ENCODE measurements at regions not wholly inside any gene's neighbourhood (a gene's known extent, or its start where the extent isn't known, plus 50 kb on each side); places are given as distances from the start of the nearest gene placed in this dataset.

DNA sequence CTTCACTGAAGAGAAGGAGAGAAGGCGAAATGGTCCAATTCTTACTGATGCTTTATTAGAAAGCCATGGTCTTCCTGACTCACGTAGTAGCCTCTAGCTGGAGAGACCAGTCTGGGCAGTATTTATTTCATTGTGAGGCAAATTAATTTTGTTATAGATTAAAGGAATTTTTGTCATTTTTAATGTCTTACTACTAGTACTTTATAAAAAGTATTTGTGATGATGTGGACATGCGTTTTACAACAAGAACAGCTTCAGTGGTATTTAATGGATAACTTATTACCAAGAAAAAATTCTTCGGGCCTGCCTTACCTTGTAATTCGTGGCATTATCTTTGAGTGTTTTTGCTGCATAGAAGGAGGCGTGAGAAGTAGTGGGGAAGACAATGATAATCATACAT is 339.4 kb upstream of the SHH start:
- no peak for FAIRE-seq
- no peak for DNase-seq (ENCODE audit: insufficient read length)
- TF ChIP-seq POLR2AphosphoS5 (IDR thresholded peaks at IDR 0.05; ENCODE audit: low read depth, low read length): no peak
- no peak for TF ChIP-seq POLR2A (IDR thresholded peaks at IDR 0.05; ENCODE audit: low read depth, low read length)
- no peak for TF ChIP-seq TAF1 (IDR thresholded peaks at IDR 0.05; ENCODE audit: borderline replicate concordance, low read depth, low read length)

DNA sequence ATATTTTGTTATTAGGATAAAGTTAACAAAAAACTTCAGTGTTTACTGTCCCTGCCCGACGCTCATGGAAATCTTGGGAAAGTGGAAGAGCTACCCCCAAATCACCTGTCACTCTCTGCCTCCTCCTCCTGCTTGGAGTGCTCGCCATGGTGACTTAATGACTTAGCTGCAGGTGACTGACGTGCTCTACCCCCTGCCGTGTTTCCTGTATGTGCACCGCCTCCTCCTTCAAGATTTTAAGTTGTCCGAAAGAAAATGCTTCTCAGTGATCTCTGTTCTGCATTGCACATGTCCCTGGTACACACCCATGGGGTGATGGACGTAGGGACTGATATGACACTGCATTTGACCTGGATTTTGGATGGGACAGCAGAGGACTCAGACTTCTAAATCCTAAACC is 338.8 kb upstream of the SHH start:
- TF ChIP-seq POLR2A (IDR thresholded peaks at IDR 0.05; ENCODE audit: low read depth, low read length) (no peak), TAF1 (IDR thresholded peaks at IDR 0.05; ENCODE audit: borderline replicate concordance, low read depth, low read length) (no peak), POLR2AphosphoS5 (IDR thresholded peaks at IDR 0.05; ENCODE audit: low read depth, low read length) (no peak)
- DNase-seq (ENCODE audit: insufficient read length) (no peak), FAIRE-seq (no peak)

DNA sequence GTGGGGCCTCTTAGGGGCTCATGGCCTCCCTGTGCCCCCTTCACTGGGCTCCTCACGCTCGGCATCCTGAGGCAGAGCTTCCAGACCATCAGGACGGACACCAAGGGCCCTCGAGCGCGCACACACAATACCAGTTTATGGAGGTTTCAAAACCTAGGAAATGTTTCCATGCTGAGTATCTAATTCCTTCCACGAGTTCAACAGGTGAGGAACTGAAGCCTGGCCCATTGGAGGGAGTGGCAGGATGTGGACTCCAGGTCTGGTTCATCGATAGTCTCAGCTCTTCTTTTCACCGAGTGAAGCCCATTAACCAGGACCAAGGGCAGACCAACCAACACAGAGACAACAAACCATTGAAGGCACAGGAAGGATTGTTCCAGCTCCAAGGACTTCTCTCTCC is 336.7 kb upstream of the SHH start:
- FAIRE-seq: no peak
- no peak for DNase-seq (ENCODE audit: insufficient read length)
- no peak for TF ChIP-seq TAF1 (IDR thresholded peaks at IDR 0.05; ENCODE audit: borderline replicate concordance, low read depth, low read length)
- no peak for TF ChIP-seq POLR2A (IDR thresholded peaks at IDR 0.05; ENCODE audit: low read depth, low read length)
- TF ChIP-seq POLR2AphosphoS5 (IDR thresholded peaks at IDR 0.05; ENCODE audit: low read depth, low read length): no peak

DNA sequence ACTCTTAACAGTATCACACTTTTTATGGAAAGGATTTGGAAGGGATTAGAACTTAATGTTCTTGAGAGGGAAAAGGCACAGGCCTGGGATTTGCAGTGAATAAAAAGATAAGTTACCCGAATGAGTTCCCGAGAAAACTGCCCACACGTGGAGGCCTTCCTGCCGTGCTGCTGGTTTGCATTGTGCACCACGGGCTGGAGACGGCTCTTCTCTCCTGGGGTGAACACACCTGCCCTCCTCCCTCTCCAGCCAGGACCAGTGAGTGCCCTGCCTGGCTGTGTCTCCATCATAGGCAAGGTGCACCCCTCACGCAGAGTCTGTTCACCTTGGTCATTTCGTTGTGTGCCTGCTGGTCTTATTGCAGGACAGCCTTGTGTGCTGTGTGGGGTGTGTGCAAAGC is 336.3 kb upstream of the SHH start:
- TF ChIP-seq POLR2A (IDR thresholded peaks at IDR 0.05; ENCODE audit: low read depth, low read length) (no peak), TAF1 (IDR thresholded peaks at IDR 0.05; ENCODE audit: borderline replicate concordance, low read depth, low read length) (no peak), POLR2AphosphoS5 (IDR thresholded peaks at IDR 0.05; ENCODE audit: low read depth, low read length) (no peak)
- FAIRE-seq (no peak), DNase-seq (ENCODE audit: insufficient read length) (no peak)

DNA sequence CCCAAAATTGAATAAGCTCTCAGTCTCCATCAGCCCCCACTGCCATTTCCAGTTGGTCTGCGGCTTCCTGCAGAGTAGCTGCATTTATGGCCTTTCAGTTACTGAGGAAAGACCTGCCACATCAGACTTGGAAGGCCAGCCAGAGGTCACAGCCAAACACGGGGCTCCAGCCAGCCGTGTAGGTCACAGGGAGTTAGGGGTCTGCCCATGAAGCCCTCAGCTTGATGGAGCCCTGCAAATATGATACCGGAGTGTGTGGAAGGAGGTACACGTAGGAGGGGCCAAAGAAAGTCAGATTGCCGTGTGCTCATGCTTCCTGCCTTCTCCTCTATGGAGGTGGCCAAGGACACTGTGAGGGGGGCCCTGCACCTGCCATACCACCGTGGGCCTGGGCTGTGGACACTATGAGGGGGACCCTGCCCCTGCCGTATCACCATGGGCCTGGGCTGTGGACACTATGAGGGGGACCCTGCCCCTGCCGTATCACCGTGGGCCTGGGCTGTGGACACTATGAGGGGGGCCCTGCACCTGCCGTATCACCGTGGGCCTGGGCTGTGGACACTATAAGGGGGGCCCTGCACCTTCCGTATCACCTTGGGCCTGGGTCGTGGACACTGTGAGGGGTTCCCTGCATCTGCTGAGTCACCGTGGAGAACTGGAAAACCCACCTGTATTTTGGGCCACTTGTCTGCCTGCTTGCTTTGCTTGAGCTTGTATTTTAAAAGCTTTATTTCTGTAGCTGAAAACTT is 335.7 kb upstream of the SHH start:
- TF ChIP-seq TAF1 (IDR thresholded peaks at IDR 0.05; ENCODE audit: borderline replicate concordance, low read depth, low read length): no peak
- DNase-seq (ENCODE audit: insufficient read length): no peak
- no peak for FAIRE-seq

DNA sequence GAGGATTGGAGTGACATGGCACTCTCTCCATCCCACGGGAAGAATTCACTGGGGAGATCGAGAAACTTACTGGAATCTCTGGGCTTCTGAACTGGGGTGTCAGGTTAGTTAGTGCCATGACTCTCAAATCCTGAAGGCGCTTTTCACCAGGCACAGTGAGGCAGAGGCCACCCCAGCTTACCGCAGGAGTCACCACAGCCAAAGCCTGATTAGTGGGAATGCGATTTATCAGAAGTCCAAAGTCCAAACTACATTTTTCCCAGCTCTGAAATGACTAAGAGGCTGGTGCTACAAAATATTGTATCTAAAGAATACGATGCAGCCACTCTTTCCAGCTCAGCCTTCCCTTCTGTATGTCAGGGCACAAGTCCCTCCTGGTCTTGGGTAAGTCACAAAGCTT is 334.8 kb upstream of the SHH start:
- TF ChIP-seq POLR2AphosphoS5 (IDR thresholded peaks at IDR 0.05; ENCODE audit: low read depth, low read length) (no peak), POLR2A (IDR thresholded peaks at IDR 0.05; ENCODE audit: low read depth, low read length) (no peak), TAF1 (IDR thresholded peaks at IDR 0.05; ENCODE audit: borderline replicate concordance, low read depth, low read length) (no peak)
- FAIRE-seq: no peak
- DNase-seq (ENCODE audit: insufficient read length): no peak

DNA sequence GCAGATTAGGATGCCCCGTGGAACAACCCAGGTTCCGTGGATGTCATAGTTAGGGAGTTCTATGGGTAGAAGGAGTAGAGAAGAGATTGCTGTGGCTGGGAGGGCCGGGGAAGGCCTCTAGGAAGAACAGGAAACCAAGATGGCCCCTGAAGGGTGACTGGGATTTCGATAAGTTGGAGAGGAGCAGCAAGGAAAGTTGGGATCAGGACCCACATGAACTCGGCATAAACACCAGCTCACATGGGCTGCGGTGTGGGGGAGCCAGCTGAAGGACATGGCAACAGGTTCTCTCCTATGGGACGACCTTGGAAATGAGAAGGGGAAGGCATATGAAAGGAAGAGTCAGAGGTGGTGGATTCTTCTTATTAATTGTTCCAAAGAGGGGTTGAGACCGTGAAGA is 333.7 kb upstream of the SHH start:
- FAIRE-seq (no peak), DNase-seq (ENCODE audit: insufficient read length) (no peak)
- TF ChIP-seq POLR2A (IDR thresholded peaks at IDR 0.05; ENCODE audit: low read depth, low read length) (no peak), POLR2AphosphoS5 (IDR thresholded peaks at IDR 0.05; ENCODE audit: low read depth, low read length) (no peak), TAF1 (IDR thresholded peaks at IDR 0.05; ENCODE audit: borderline replicate concordance, low read depth, low read length) (no peak)

DNA sequence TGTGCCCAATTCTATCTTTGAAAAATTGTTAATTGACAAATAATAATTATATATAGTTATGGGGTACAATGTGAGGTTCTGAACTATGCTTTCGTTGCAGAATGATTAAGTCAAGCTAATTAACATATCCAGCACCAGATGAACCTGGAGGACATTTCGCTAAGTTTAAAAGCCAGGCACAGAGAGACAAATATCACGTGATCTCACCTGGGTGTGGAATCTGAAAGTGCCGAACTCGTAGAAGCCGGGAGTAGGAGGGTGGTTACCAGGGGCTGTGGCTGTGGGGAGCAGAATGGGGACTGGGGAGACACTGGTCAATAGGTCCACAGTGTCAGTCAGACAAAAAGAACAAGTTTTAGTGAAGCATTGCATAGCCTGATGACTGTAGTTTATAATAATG is 332.9 kb upstream of the SHH start:
- DNase-seq (ENCODE audit: insufficient read length) (no peak), FAIRE-seq (no peak)
- TF ChIP-seq TAF1 (IDR thresholded peaks at IDR 0.05; ENCODE audit: borderline replicate concordance, low read depth, low read length) (no peak), POLR2AphosphoS5 (IDR thresholded peaks at IDR 0.05; ENCODE audit: low read depth, low read length) (no peak), POLR2A (IDR thresholded peaks at IDR 0.05; ENCODE audit: low read depth, low read length) (no peak)

DNA sequence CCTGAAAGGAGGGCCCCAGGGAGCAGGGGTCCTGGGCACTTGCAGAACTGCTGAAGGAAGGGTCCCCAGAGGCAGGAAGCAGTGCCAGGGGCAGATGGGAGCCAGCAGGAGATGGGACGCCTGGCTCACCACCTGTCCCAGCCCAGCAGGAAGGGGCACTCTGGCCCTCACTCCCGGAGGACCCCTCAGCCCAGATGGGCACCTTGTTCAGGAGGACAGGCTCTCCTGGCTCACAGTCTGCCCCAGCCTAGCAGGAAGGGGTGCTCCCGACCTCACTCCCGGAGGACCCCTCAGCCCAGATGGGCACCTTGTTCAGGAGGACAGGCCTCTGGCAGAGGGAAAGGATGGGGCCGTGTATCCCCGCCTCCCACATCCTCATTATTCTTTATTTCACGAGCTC is 331.4 kb upstream of the SHH start:
- DNase-seq (ENCODE audit: insufficient read length): no peak
- FAIRE-seq: no peak
- TF ChIP-seq POLR2A (IDR thresholded peaks at IDR 0.05; ENCODE audit: low read depth, low read length): no peak
- TF ChIP-seq TAF1 (IDR thresholded peaks at IDR 0.05; ENCODE audit: borderline replicate concordance, low read depth, low read length): no peak
- TF ChIP-seq POLR2AphosphoS5 (IDR thresholded peaks at IDR 0.05; ENCODE audit: low read depth, low read length): no peak

DNA sequence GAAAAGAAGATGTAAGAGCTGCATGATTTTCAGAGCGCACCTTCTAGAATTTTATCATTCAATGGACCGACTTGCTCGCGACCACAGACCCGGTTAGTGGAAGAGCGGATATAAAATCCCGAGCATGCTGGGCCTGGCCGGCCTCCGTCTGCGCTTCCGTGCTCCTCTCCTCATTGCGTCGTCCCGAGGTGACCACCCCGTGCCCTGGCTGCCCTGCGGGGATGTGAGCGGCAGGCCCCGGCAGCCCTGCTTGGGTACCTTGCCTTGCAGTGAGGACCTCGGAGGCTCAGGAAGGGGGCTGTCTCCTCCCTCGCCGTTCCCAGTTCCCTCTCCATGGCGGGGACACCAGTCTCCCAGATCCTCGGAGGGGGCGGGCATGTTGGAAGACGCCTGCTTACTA is 330.9 kb upstream of the SHH start:
- no peak for FAIRE-seq

DNA sequence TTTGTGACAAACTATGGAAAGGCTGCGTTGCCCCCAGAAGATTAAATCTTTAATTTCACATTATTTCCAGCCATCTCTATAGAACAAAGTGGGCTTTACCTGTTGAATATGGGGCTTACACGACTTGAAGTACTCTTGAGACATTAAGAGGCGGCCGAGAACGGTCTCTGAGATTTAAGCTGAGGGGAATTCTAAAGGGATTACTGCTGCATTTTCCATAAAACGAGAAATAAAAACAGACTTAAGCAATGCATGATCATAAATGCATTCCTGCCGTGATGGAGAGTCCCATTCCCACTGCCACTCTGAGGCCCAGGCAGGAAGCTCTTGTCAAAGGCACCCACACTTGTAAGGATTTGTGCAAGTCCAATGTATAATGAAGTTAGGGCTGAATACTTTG is 329.7 kb upstream of the SHH start:
- no peak for TF ChIP-seq POLR2A (IDR thresholded peaks at IDR 0.05; ENCODE audit: low read depth, low read length)
- TF ChIP-seq POLR2AphosphoS5 (IDR thresholded peaks at IDR 0.05; ENCODE audit: low read depth, low read length): no peak
- no peak for TF ChIP-seq TAF1 (IDR thresholded peaks at IDR 0.05; ENCODE audit: borderline replicate concordance, low read depth, low read length)
- FAIRE-seq: no peak
- no peak for DNase-seq (ENCODE audit: insufficient read length)

More for the DNA sequence above, 330.9 kb upstream of the SHH start:
- no peak for DNase-seq (ENCODE audit: insufficient read length)
- TF ChIP-seq POLR2AphosphoS5 (IDR thresholded peaks at IDR 0.05; ENCODE audit: low read depth, low read length) (no peak), TAF1 (IDR thresholded peaks at IDR 0.05; ENCODE audit: borderline replicate concordance, low read depth, low read length) (no peak), POLR2A (IDR thresholded peaks at IDR 0.05; ENCODE audit: low read depth, low read length) (no peak)

DNA sequence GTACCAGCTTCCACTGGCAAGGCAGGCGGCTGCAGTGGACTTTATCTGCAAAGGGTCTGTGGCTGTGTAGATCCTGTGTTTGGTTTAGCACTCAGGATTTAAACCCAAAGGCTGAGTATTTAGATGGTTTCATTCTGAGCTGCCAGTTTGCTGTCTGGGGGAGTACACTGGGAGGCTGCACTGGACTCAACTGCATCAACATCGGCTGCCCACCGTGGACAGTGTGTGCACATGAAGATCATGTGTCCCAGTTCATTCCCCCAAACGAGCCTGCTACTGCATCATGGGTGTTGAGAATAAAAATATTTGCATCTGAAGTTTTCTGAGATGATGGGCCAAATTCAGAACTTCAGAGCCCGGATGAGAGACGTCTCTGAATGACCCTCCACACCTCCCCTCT is 328.6 kb upstream of the SHH start:
- DNase-seq (ENCODE audit: insufficient read length) (no peak), FAIRE-seq (no peak)
- no peak for TF ChIP-seq TAF1 (IDR thresholded peaks at IDR 0.05; ENCODE audit: borderline replicate concordance, low read depth, low read length)
- TF ChIP-seq POLR2AphosphoS5 (IDR thresholded peaks at IDR 0.05; ENCODE audit: low read depth, low read length): no peak
- TF ChIP-seq POLR2A (IDR thresholded peaks at IDR 0.05; ENCODE audit: low read depth, low read length): no peak

All from GM12892 (cell line).